Glutamatergic neuron (in vitro differentiated cells): ENCODE measurements at regions not wholly inside any gene's neighbourhood (a gene's known extent, or its start where the extent isn't known, plus 50 kb on each side); places are given as distances from the start of the nearest gene placed in this dataset.

ENCODE experiments used
- DNase-seq: peaks from one replicate; pipeline ENCODE4 v3.0.0; 2022
- H3K27ac Mint-ChIP-seq: one replicate; pipeline ENCODE4 v1.8.0; 2020; ENCODE audit warnings: mild to moderate bottlenecking, mixed read lengths, inconsistent platforms; ENCODE audit not compliant: unreplicated experiment
- H3K27me3 Mint-ChIP-seq: one replicate; pipeline ENCODE4 v1.8.0; 2020; ENCODE audit warnings: mild to moderate bottlenecking, moderate library complexity, mixed read lengths, inconsistent platforms; ENCODE audit not compliant: unreplicated experiment
- H3K36me3 Mint-ChIP-seq: one replicate; pipeline ENCODE4 v1.8.0; 2020; ENCODE audit warnings: mild to moderate bottlenecking, mixed read lengths, inconsistent platforms; ENCODE audit not compliant: unreplicated experiment
- H3K4me1 Mint-ChIP-seq: one replicate; pipeline ENCODE4 v1.8.0; 2020; ENCODE audit warnings: mild to moderate bottlenecking, low read depth, mixed read lengths, inconsistent platforms; ENCODE audit not compliant: unreplicated experiment
- H3K4me3 Mint-ChIP-seq: one replicate; pipeline ENCODE4 v1.8.0; 2020; ENCODE audit warnings: mild to moderate bottlenecking, mixed read lengths, inconsistent platforms; ENCODE audit not compliant: unreplicated experiment
- H3K9me3 Mint-ChIP-seq: one replicate; pipeline ENCODE4 v1.8.0; 2020; ENCODE audit warnings: mild to moderate bottlenecking, moderate library complexity, mixed read lengths, inconsistent platforms; ENCODE audit not compliant: unreplicated experiment
- CTCF ChIP-seq: fragments of 200-600 bp; sonication (generic); IDR thresholded peaks from one replicate; pipeline ENCODE4 v1.5.0; 2021; ENCODE audit not compliant: partially characterized antibody, unreplicated experiment

GRCh38 chr13:30025351-30025750 is 174.9 kb upstream of the UBL3 start:
- Mint-ChIP-seq H3K4me3 (no peak overlapping the region), H3K27ac (no peak overlapping the region), H3K9me3 (no peaks in the 10 kb centered on the region), H3K4me1 (peaks cover 4% of the 10 kb centered on the region), H3K36me3 (no peaks in the 10 kb centered on the region), H3K27me3 (peaks cover 6% of the 10 kb centered on the region)
- DNase-seq, result no peak
- TF ChIP-seq CTCF, result no peak

GRCh38 chr13:30024125-30024865 is 173.9 kb upstream of the UBL3 start:
- DNase-seq, result no peak

GRCh38 chr13:30023196-30023895 is 172.9 kb upstream of the UBL3 start:
- no peak overlapping the region for H3K4me3 Mint-ChIP-seq

More at GRCh38 chr13:30024125-30024865, 173.9 kb upstream of the UBL3 start:
- Mint-ChIP-seq H3K36me3 (peaks cover 4% of the 10 kb centered on the region), H3K4me3 (no peak overlapping the region), H3K4me1 (peaks cover 5% of the 10 kb centered on the region), H3K9me3 (peaks cover 4% of the 10 kb centered on the region), H3K27ac (no peak overlapping the region), H3K27me3 (peaks cover 8% of the 10 kb centered on the region)
- no peak for TF ChIP-seq CTCF

GRCh38 chr13:30022796-30023195 is 172.4 kb upstream of the UBL3 start:
- Mint-ChIP-seq H3K27ac (no peak overlapping the region), H3K9me3 (peaks cover 4% of the 10 kb centered on the region), H3K27me3 (peaks cover 8% of the 10 kb centered on the region), H3K36me3 (peaks cover 5% of the 10 kb centered on the region), H3K4me1 (peaks cover 5% of the 10 kb centered on the region), H3K4me3 (no peak overlapping the region)
- TF ChIP-seq CTCF, result no peak
- no peak for DNase-seq

More at GRCh38 chr13:30023196-30023895, 172.9 kb upstream of the UBL3 start:
- TF ChIP-seq CTCF, result no peak
- Mint-ChIP-seq H3K27ac (no peak overlapping the region), H3K4me1 (peaks cover 5% of the 10 kb centered on the region), H3K9me3 (peaks cover 4% of the 10 kb centered on the region), H3K36me3 (peaks cover 5% of the 10 kb centered on the region), H3K27me3 (peaks cover 8% of the 10 kb centered on the region)
- no peak for DNase-seq

GRCh38 chr13:30022256-30022655 is 171.8 kb upstream of the UBL3 start:
- Mint-ChIP-seq H3K4me3 (no peak overlapping the region), H3K27me3 (peaks cover 8% of the 10 kb centered on the region), H3K4me1 (peaks cover 7% of the 10 kb centered on the region), H3K36me3 (peaks cover 5% of the 10 kb centered on the region), H3K9me3 (peaks cover 5% of the 10 kb centered on the region), H3K27ac (no peak overlapping the region)
- DNase-seq, result no peak
- TF ChIP-seq CTCF, result no peak
